ENCODE measurements at regions not wholly inside any gene's neighbourhood (a gene's known extent, or its start where the extent isn't known, plus 50 kb on each side); places are given as distances from the start of the nearest gene placed in this dataset.

DNA sequence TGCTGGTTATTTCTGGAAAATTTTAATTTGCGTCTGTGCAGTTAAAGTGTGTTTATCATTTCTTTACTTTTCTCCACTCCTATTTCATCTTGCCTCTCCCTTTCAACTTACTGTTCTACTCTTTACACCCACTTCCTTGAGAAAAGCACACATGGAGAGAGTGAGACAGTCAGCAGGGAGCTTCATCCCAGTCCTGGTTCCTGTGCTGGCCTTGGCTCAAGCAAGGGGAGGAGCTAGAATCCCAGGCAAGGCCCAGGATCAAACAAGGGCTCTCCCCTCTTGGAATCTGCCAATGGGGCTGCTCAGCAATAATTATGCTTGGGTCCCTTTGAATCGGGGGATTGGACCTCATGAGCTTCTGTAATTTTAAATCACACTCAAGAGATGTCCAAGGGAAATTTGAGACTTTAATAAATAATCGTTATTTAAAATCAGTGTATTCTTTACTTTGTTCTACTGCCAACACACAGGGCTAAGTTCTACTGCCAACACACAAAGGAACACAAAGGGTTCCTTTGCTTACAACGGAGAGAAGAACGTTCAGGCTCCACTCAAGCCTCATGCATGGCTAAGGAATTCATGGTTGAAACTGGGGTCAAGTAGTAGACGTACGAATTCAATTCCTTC is 439.3 kb upstream of the DAB2 start:
- no peak overlapping the region for H3K4me3 ChIP-seq (ENCODE audit: low read depth, low read length)
- TF ChIP-seq CTCF (IDR thresholded peaks at IDR 0.05; ENCODE audit: insufficient read depth, low read length): no peak
- DNase-seq (ENCODE audit: low read depth): no peak

- no peak for TF ChIP-seq CTCF (IDR thresholded peaks at IDR 0.05; ENCODE audit: insufficient read depth, low read length)
- H3K4me3 ChIP-seq (ENCODE audit: low read depth, low read length): no peak overlapping the region
- DNase-seq (ENCODE audit: low read depth): no peak
These were observed 432.3 kb upstream of the DAB2 start for GRCh38 chr5:39857041-39857440.

DNA sequence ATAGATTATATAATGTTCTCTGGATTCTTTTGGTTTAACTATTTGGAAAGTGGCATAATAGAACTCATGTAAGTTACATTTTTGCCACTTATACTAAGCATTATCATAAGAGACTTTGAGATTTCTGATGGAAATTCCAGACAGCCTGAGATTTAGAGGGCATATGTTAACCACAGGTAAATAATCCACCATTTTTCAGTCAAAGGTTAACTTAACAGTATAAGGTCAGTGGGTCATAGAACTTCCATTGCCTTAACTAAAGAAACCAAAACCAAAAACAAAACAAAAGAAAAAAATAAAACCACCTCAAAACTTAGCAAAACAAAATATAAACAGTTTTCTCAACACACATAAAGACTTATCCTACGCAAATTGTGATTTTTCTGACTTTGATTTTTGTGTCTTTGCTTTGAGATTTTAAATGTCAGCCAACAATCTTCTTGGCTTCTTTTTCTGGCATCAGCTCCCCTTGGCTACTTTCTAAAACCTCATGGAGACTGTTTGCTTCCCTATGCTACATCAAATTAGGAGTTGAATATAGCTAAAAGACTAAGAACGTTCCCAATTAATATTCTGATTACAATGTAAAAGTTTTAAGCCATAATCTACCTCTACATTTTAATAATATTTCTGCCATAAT is 430.1 kb upstream of the DAB2 start:
- no peak overlapping the region for H3K4me3 ChIP-seq (ENCODE audit: low read depth, low read length)
- TF ChIP-seq CTCF (IDR thresholded peaks at IDR 0.05; ENCODE audit: insufficient read depth, low read length): no peak
- DNase-seq (ENCODE audit: low read depth): no peak

- H3K4me3 ChIP-seq (ENCODE audit: low read depth, low read length): no peak overlapping the region
- no peak for TF ChIP-seq CTCF (IDR thresholded peaks at IDR 0.05; ENCODE audit: insufficient read depth, low read length)
These were observed 425.5 kb upstream of the DAB2 start for GRCh38 chr5:39850291-39850690.

DNA sequence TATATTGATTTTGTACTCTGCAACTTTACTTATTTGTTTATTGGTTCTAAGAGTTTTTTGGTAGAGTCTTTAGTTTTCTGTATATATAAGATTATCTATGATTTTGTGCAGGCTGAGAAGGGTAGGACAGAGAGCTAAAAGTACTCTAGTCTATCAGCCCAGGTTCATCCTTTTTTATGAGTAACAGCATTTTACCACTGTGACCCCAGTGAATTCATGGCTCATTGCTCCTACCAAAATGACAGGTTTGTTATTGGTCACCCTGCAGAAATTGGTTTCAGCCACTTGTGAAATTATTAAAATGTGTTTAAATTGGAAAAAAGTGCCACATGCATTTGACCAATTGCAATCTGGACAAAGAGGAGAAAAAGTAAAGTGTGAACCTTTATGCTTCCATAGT is 421.4 kb upstream of the DAB2 start:
- TF ChIP-seq CTCF (IDR thresholded peaks at IDR 0.05; ENCODE audit: insufficient read depth, low read length): no peak
- no peak overlapping the region for H3K4me3 ChIP-seq (ENCODE audit: low read depth, low read length)
- DNase-seq (ENCODE audit: low read depth): no peak

More at GRCh38 chr5:39850291-39850690, 425.5 kb upstream of the DAB2 start:
- peak; percentile 22 for DNase-seq (ENCODE audit: low read depth)

DNA sequence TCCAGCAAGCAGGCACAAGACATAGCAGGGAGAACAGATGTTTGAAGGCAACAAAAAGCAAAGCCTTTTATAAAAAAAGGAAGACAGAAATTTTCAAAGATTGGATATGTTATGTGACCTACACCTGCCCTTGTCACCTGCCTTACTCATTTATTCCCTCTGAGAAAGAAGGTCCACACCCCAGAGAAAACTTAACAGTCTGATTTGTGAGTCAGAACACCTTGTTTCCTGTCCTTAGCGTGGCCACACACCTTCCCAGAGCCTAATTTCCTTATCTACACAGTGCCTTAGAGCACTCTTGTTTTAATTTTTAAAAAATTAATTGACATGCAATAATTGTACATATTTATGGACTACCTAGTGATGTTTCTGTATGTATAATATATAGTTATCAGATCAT is 419.0 kb upstream of the DAB2 start:
- DNase-seq (ENCODE audit: low read depth): no peak
- H3K4me3 ChIP-seq (ENCODE audit: low read depth, low read length): no peak overlapping the region

More for the DNA sequence above, 419.0 kb upstream of the DAB2 start:
- TF ChIP-seq CTCF (IDR thresholded peaks at IDR 0.05; ENCODE audit: insufficient read depth, low read length): no peak

Data from fibroblast of the aortic adventitia (primary cell).